ENCODE measurements at regions not wholly inside any gene's neighbourhood (a gene's known extent, or its start where the extent isn't known, plus 50 kb on each side); places are given as distances from the start of the nearest gene placed in this dataset.
"Not testable (repeated sequence)": the region's sequence is repeated elsewhere in the genome, so short reads cannot be mapped to it uniquely, and the experiment has no call there.

GRCh38 chr13:50747737-50748350 is 95.6 kb downstream of the DLEU7 start:
- no peak for TF ChIP-seq CTCF (IDR thresholded peaks at IDR 0.05; ENCODE audit: insufficient read depth, low read depth, low read length)
- no peak for TF ChIP-seq EZH2 (IDR thresholded peaks at IDR 0.05; ENCODE audit: insufficient read depth, low read length)
- no peak overlapping the region for H3K27ac Mint-ChIP-seq (ENCODE audit: unreplicated experiment)
- DNase-seq (ENCODE audit: low read depth) (no peak), FAIRE-seq (no peak)
- Histone ChIP-seq H2AFZ (ENCODE audit: low read depth, low read length) (peak overlapping the region; percentile 39), H3K4me1 (ENCODE audit: insufficient read depth, low read length) (no peaks in the 10 kb centered on the region), H3K4me3 (ENCODE audit: insufficient read depth, low read depth, low read length) (no peak overlapping the region), H3K27me3 (ENCODE audit: insufficient read depth, low read length) (no peaks in the 10 kb centered on the region), H3K36me3 (ENCODE audit: insufficient read depth, low read length) (no peaks in the 10 kb centered on the region), H3K9me3 (ENCODE audit: insufficient read depth, low read depth, low read length) (no peaks in the 10 kb centered on the region), H3K79me2 (ENCODE audit: insufficient read depth, low read length) (no peaks in the 10 kb centered on the region), H3K4me2 (ENCODE audit: low read length) (no peak overlapping the region), H3K9ac (ENCODE audit: low read length) (no peak overlapping the region), H3K27ac (ENCODE audit: low read depth, low read length) (no peak overlapping the region), H4K20me1 (ENCODE audit: insufficient read depth, low read length) (no peaks in the 10 kb centered on the region)
- H3K9me3 Mint-ChIP-seq (ENCODE audit: unreplicated experiment), result peaks cover 12% of the 10 kb centered on the region
- peaks cover 6% of the 10 kb centered on the region for H3K4me1 Mint-ChIP-seq (ENCODE audit: low read depth, unreplicated experiment)
- H3K4me3 Mint-ChIP-seq (ENCODE audit: unreplicated experiment), result no peak overlapping the region
- H3K27me3 Mint-ChIP-seq (ENCODE audit: low read depth, unreplicated experiment), result no peaks in the 10 kb centered on the region
- H3K36me3 Mint-ChIP-seq (ENCODE audit: low read depth, unreplicated experiment), result no peaks in the 10 kb centered on the region

DNA sequence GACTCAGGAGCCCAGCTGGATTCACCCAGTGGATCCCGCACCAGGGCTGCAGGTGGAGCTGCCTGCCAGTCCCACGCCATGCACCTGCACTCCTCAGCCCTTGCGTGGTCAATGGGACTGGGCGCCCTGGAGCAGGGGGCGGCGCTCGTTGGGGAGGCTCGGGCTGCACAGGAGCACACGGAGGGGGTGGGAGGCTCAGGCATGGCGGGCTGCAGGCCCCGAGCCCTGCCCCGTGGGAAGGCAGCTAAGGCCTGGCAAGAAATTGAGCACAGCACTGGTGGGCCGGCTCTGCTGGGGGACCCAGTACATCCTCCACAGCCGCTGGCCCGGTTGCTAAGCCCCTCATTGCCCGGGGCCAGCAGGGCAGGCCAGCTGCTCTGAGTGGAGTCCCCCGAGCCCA is 90.3 kb downstream of the DLEU7 start:
- not testable (repeated sequence) for H3K27ac ChIP-seq (ENCODE audit: low read depth, low read length); H4K20me1 ChIP-seq (ENCODE audit: insufficient read depth, low read length); H3K27me3 Mint-ChIP-seq (ENCODE audit: low read depth, unreplicated experiment); H3K79me2 ChIP-seq (ENCODE audit: insufficient read depth, low read length); H3K27ac Mint-ChIP-seq (ENCODE audit: unreplicated experiment); H3K4me2 ChIP-seq (ENCODE audit: low read length); H3K4me3 ChIP-seq (ENCODE audit: insufficient read depth, low read depth, low read length); H3K4me3 Mint-ChIP-seq (ENCODE audit: unreplicated experiment); H3K27me3 ChIP-seq (ENCODE audit: insufficient read depth, low read length); H3K9me3 ChIP-seq (ENCODE audit: insufficient read depth, low read depth, low read length); H3K4me1 Mint-ChIP-seq (ENCODE audit: low read depth, unreplicated experiment); H3K36me3 Mint-ChIP-seq (ENCODE audit: low read depth, unreplicated experiment); H3K9ac ChIP-seq (ENCODE audit: low read length); DNase-seq (ENCODE audit: low read depth); H2AFZ ChIP-seq (ENCODE audit: low read depth, low read length); H3K4me1 ChIP-seq (ENCODE audit: insufficient read depth, low read length); H3K36me3 ChIP-seq (ENCODE audit: insufficient read depth, low read length); FAIRE-seq
- peaks cover 38% of the 10 kb centered on the region for H3K9me3 Mint-ChIP-seq (ENCODE audit: unreplicated experiment)

DNA sequence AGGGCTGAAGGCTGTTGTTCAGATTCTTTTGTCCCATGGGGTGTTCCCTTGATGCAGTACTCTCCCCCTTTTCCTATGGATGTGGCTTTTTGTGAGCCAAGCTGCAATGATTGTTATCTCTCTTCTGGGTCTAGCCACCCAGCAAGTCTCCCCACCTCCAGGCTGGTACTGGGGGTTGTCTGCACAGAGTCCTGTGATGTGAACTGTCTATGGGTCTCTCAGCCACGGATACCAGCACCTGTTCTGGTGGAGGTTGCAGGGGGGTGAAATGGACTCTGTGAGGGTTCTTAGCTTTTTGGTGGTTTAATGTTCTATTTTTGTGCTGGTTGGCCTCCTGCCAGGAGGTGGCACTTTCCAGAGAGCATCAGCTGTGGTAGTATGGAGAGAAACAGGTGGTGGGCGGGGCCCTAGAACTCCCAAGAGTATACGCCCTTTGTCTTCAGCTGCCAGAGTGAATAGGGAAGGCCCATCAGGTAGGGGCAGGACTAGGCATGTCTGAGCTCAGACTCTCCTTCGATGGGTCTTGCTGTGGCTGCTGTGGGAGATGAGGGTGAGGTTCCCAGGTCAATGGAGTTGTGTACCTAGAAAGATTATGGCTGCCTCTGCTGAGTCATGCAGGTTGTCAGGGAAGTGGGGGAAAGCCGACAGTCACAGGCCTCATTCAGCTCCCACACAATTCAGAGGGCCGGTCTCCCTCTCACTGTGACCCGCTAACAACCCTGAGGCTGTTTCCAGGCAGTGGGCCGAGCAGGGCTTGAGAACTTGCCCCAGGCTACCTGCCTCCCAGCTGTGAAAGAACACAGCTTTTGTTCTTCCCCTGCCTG is 87.4 kb downstream of the DLEU7 start:
- H3K27ac ChIP-seq (ENCODE audit: low read depth, low read length); H3K9me3 ChIP-seq (ENCODE audit: insufficient read depth, low read depth, low read length); FAIRE-seq; H3K4me2 ChIP-seq (ENCODE audit: low read length); H3K4me3 Mint-ChIP-seq (ENCODE audit: unreplicated experiment); H3K27me3 Mint-ChIP-seq (ENCODE audit: low read depth, unreplicated experiment); H3K4me3 ChIP-seq (ENCODE audit: insufficient read depth, low read depth, low read length); H3K27me3 ChIP-seq (ENCODE audit: insufficient read depth, low read length); H3K36me3 ChIP-seq (ENCODE audit: insufficient read depth, low read length); H3K4me1 ChIP-seq (ENCODE audit: insufficient read depth, low read length); H3K4me1 Mint-ChIP-seq (ENCODE audit: low read depth, unreplicated experiment); H4K20me1 ChIP-seq (ENCODE audit: insufficient read depth, low read length); H3K27ac Mint-ChIP-seq (ENCODE audit: unreplicated experiment); DNase-seq (ENCODE audit: low read depth); H3K9ac ChIP-seq (ENCODE audit: low read length); H3K79me2 ChIP-seq (ENCODE audit: insufficient read depth, low read length); H3K36me3 Mint-ChIP-seq (ENCODE audit: low read depth, unreplicated experiment): not testable (repeated sequence)
- H3K9me3 Mint-ChIP-seq (ENCODE audit: unreplicated experiment), result peaks cover 33% of the 10 kb centered on the region
- H2AFZ ChIP-seq (ENCODE audit: low read depth, low read length), result peak overlapping the region; percentile 47

Data from astrocyte (in vitro differentiated cells and primary cell).